Osteocyte (in vitro differentiated cells): ENCODE measurements at regions not wholly inside any gene's neighbourhood (a gene's known extent, or its start where the extent isn't known, plus 50 kb on each side); places are given as distances from the start of the nearest gene placed in this dataset.

ENCODE experiments used
- DNase-seq: peaks from one replicate; pipeline ENCODE4 v3.0.0; 2021; ENCODE audit warnings: mixed read lengths; ENCODE audit not compliant: unreplicated experiment; ENCODE audit errors: extremely low spot score
- H3K27ac Mint-ChIP-seq: one replicate; pipeline ENCODE4 v1.8.0; 2021; ENCODE audit warnings: mild to moderate bottlenecking, mixed read lengths; ENCODE audit not compliant: unreplicated experiment
- H3K27me3 Mint-ChIP-seq: one replicate; pipeline ENCODE4 v1.8.0; 2021; ENCODE audit warnings: mixed read lengths; ENCODE audit not compliant: unreplicated experiment
- H3K36me3 Mint-ChIP-seq: one replicate; pipeline ENCODE4 v1.8.0; 2021; ENCODE audit warnings: mixed read lengths; ENCODE audit not compliant: unreplicated experiment
- H3K4me1 Mint-ChIP-seq: one replicate; pipeline ENCODE4 v1.8.0; 2021; ENCODE audit warnings: mixed read lengths; ENCODE audit not compliant: unreplicated experiment
- H3K4me3 Mint-ChIP-seq: one replicate; pipeline ENCODE4 v1.8.0; 2021; ENCODE audit warnings: mild to moderate bottlenecking, moderate library complexity, mixed read lengths; ENCODE audit not compliant: unreplicated experiment
- H3K9me3 Mint-ChIP-seq: one replicate; pipeline ENCODE4 v1.8.0; 2021; ENCODE audit warnings: mixed read lengths; ENCODE audit not compliant: unreplicated experiment
- CTCF ChIP-seq: fragments of 200-600 bp; sonication (generic); IDR thresholded peaks from 2 replicates; pipeline ENCODE4 v1.5.0; 2021; ENCODE audit warnings: antibody characterized with exemption, mild to moderate bottlenecking, moderate library complexity

GRCh38 chr1:106721790-106722189 is 334.7 kb upstream of the PRMT6 start:
- Mint-ChIP-seq H3K36me3 (no peaks in the 10 kb centered on the region), H3K9me3 (peaks cover 5% of the 10 kb centered on the region), H3K4me3 (no peak overlapping the region), H3K27me3 (no peaks in the 10 kb centered on the region), H3K27ac (no peak overlapping the region), H3K4me1 (no peaks in the 10 kb centered on the region)
- TF ChIP-seq CTCF = no peak
- DNase-seq = no peak

- Mint-ChIP-seq H3K9me3 (peaks cover 5% of the 10 kb centered on the region), H3K4me1 (no peaks in the 10 kb centered on the region), H3K36me3 (no peaks in the 10 kb centered on the region), H3K27me3 (no peaks in the 10 kb centered on the region), H3K4me3 (no peak overlapping the region), H3K27ac (no peak overlapping the region)
- DNase-seq = no peak
- no peak for TF ChIP-seq CTCF
Measured at GRCh38 chr1:106722466-106722865, 334.0 kb upstream of the PRMT6 start.

- TF ChIP-seq CTCF = no peak
- Mint-ChIP-seq H3K36me3 (no peaks in the 10 kb centered on the region), H3K27me3 (no peaks in the 10 kb centered on the region), H3K4me3 (no peak overlapping the region), H3K4me1 (no peaks in the 10 kb centered on the region), H3K27ac (no peak overlapping the region), H3K9me3 (peaks cover 5% of the 10 kb centered on the region)
- DNase-seq = no peak
Measured at GRCh38 chr1:106727171-106727570, 329.3 kb upstream of the PRMT6 start.

GRCh38 chr1:106746448-106747085 is 309.9 kb upstream of the PRMT6 start:
- Mint-ChIP-seq H3K27ac (no peak overlapping the region), H3K4me3 (no peak overlapping the region), H3K4me1 (no peaks in the 10 kb centered on the region), H3K36me3 (no peaks in the 10 kb centered on the region), H3K27me3 (no peaks in the 10 kb centered on the region), H3K9me3 (no peaks in the 10 kb centered on the region)
- TF ChIP-seq CTCF = no peak
- DNase-seq = no peak

- H3K36me3 Mint-ChIP-seq = no peaks in the 10 kb centered on the region
- no peak for TF ChIP-seq CTCF
- H3K27me3 Mint-ChIP-seq = no peaks in the 10 kb centered on the region
- H3K4me1 Mint-ChIP-seq = no peaks in the 10 kb centered on the region
- H3K4me3 Mint-ChIP-seq = no peak overlapping the region
- no peaks in the 10 kb centered on the region for H3K9me3 Mint-ChIP-seq
- DNase-seq = no peak
- H3K27ac Mint-ChIP-seq = no peak overlapping the region
Measured at GRCh38 chr1:106747232-106747631, 309.2 kb upstream of the PRMT6 start.
